ENCODE measurements at regions not wholly inside any gene's neighbourhood (a gene's known extent, or its start where the extent isn't known, plus 50 kb on each side); places are given as distances from the start of the nearest gene placed in this dataset.

GRCh38 chr13:104979281-104980030 lies 1556.0 kb downstream of the EFNB2 start:
- Histone ChIP-seq H3K27ac (no peak overlapping the region), H3K27me3 (ENCODE audit: insufficient read depth, low read depth, severe bottlenecking) (no peaks in the 10 kb centered on the region), H3K4me3 (ENCODE audit: low read depth, low read length) (no peak overlapping the region), H3K9me3 (ENCODE audit: severe bottlenecking) (no peaks in the 10 kb centered on the region), H3K36me3 (no peaks in the 10 kb centered on the region)
- no peak for DNase-seq
- no peak for TF ChIP-seq CTCF (IDR thresholded peaks at IDR 0.05; ENCODE audit: low read depth, low read length)

- H3K9me3 ChIP-seq (ENCODE audit: severe bottlenecking), result no peaks in the 10 kb centered on the region
- no peaks in the 10 kb centered on the region for H3K27me3 ChIP-seq (ENCODE audit: insufficient read depth, low read depth, severe bottlenecking)
- no peaks in the 10 kb centered on the region for H3K36me3 ChIP-seq
- H3K4me3 ChIP-seq (ENCODE audit: low read depth, low read length), result no peak overlapping the region
- no peak for TF ChIP-seq CTCF (IDR thresholded peaks at IDR 0.05; ENCODE audit: low read depth, low read length)
- no peak overlapping the region for H3K27ac ChIP-seq
- DNase-seq, result no peak
Measured at GRCh38 chr13:104976986-104977385, 1558.5 kb downstream of the EFNB2 start.

- no peak overlapping the region for H3K27ac ChIP-seq
- no peaks in the 10 kb centered on the region for H3K36me3 ChIP-seq
- no peak for DNase-seq
- no peaks in the 10 kb centered on the region for H3K27me3 ChIP-seq (ENCODE audit: insufficient read depth, low read depth, severe bottlenecking)
- H3K9me3 ChIP-seq (ENCODE audit: severe bottlenecking), result no peaks in the 10 kb centered on the region
- no peak overlapping the region for H3K4me3 ChIP-seq (ENCODE audit: low read depth, low read length)
- TF ChIP-seq CTCF (IDR thresholded peaks at IDR 0.05; ENCODE audit: low read depth, low read length), result no peak
Measured at GRCh38 chr13:104975272-104975671, 1560.2 kb downstream of the EFNB2 start.

GRCh38 chr13:104968876-104969275 lies 1566.6 kb downstream of the EFNB2 start:
- H3K36me3 ChIP-seq, result no peaks in the 10 kb centered on the region
- DNase-seq, result no peak
- no peak for TF ChIP-seq CTCF (IDR thresholded peaks at IDR 0.05; ENCODE audit: low read depth, low read length)

GRCh38 chr13:104967836-104968630 lies 1567.4 kb downstream of the EFNB2 start:
- Histone ChIP-seq H3K36me3 (no peaks in the 10 kb centered on the region), H3K4me3 (ENCODE audit: low read depth, low read length) (no peak overlapping the region), H3K9me3 (ENCODE audit: severe bottlenecking) (no peaks in the 10 kb centered on the region), H3K27ac (no peak overlapping the region), H3K27me3 (ENCODE audit: insufficient read depth, low read depth, severe bottlenecking) (no peaks in the 10 kb centered on the region)
- TF ChIP-seq CTCF (IDR thresholded peaks at IDR 0.05; ENCODE audit: low read depth, low read length), result no peak
- DNase-seq, result no peak

More at GRCh38 chr13:104968876-104969275, 1566.6 kb downstream of the EFNB2 start:
- H3K9me3 ChIP-seq (ENCODE audit: severe bottlenecking), result no peaks in the 10 kb centered on the region
- no peak overlapping the region for H3K4me3 ChIP-seq (ENCODE audit: low read depth, low read length)
- no peaks in the 10 kb centered on the region for H3K27me3 ChIP-seq (ENCODE audit: insufficient read depth, low read depth, severe bottlenecking)
- H3K27ac ChIP-seq, result no peak overlapping the region
